ENCODE measurements at regions not wholly inside any gene's neighbourhood (a gene's known extent, or its start where the extent isn't known, plus 50 kb on each side); places are given as distances from the start of the nearest gene placed in this dataset.

- no peak for TF ChIP-seq CTCF (IDR thresholded peaks at IDR 0.05; ENCODE audit: insufficient read depth, low read depth, low read length)
- TF ChIP-seq EZH2 (IDR thresholded peaks at IDR 0.05; ENCODE audit: insufficient read depth, low read length): no peak
These were observed 240.4 kb upstream of the LYZL1 start for GRCh38 chr10:29048506-29048905.
